ENCODE measurements at regions not wholly inside any gene's neighbourhood (a gene's known extent, or its start where the extent isn't known, plus 50 kb on each side); places are given as distances from the start of the nearest gene placed in this dataset.
A peak's percentile ranks its signal among the peaks of the same experiment; 100 is the strongest.

DNA sequence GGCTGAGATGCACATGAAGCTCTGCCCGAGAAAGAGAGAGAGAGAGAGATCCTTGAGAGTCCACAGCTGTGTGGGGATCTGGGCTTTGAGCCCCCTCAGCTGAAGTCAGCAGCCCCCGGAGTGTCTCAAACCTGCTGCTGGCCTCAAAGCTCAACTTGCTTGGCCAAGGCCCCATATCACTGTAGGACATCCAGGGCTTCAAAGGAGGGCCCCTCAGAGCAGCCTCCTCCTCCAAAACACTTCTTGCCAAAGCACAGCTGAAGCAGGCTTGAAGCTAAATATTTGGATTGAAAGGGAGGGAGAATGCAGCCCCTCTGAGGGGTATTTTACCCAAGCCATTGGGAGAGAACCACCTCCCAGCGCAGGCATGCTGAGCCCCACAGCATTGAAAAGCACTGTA is 357.6 kb downstream of the OSR1 start:
- Mint-ChIP-seq H3K4me3 (ENCODE audit: unreplicated experiment) (no peak overlapping the region), H3K4me1 (ENCODE audit: low read depth) (peaks cover 10% of the 10 kb centered on the region), H3K36me3 (ENCODE audit: low read depth) (no peaks in the 10 kb centered on the region), H3K27ac (ENCODE audit: unreplicated experiment) (no peak overlapping the region), H3K9me3 (ENCODE audit: low read depth) (no peaks in the 10 kb centered on the region), H3K27me3 (ENCODE audit: low read depth) (no peaks in the 10 kb centered on the region)
- DNase-seq (ENCODE audit: low spot score), result no peak
- TF ChIP-seq, protein P1, sequence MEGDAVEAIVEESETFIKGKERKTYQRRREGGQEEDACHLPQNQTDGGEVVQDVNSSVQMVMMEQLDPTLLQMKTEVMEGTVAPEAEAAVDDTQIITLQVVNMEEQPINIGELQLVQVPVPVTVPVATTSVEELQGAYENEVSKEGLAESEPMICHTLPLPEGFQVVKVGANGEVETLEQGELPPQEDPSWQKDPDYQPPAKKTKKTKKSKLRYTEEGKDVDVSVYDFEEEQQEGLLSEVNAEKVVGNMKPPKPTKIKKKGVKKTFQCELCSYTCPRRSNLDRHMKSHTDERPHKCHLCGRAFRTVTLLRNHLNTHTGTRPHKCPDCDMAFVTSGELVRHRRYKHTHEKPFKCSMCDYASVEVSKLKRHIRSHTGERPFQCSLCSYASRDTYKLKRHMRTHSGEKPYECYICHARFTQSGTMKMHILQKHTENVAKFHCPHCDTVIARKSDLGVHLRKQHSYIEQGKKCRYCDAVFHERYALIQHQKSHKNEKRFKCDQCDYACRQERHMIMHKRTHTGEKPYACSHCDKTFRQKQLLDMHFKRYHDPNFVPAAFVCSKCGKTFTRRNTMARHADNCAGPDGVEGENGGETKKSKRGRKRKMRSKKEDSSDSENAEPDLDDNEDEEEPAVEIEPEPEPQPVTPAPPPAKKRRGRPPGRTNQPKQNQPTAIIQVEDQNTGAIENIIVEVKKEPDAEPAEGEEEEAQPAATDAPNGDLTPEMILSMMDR (IDR thresholded peaks at IDR 0.05), result no peak

DNA sequence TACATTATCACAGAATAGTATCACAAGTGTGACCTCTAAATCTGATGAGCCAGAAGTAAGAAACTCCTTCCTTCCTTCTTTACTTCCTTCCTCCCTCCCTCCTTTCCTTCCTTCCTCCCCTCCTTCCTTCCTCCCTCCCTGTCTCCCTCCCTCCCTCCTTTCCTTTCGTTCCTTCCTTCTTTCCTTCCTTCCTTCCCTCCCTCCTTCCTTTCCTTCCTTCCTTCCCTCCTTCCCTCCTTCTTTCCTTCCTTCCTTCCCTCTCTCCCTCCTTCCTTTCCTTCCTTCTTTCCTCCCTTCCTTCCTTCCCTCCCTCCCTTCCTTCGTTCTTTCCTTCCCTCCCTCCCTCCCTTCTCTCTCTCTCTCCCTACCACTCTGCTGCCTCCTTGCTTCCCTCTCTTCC is 359.2 kb downstream of the OSR1 start:
- H3K4me1 Mint-ChIP-seq (ENCODE audit: low read depth), result peaks cover 10% of the 10 kb centered on the region
- no peaks in the 10 kb centered on the region for H3K27me3 Mint-ChIP-seq (ENCODE audit: low read depth)
- no peak overlapping the region for H3K4me3 Mint-ChIP-seq (ENCODE audit: unreplicated experiment)
- H3K36me3 Mint-ChIP-seq (ENCODE audit: low read depth), result no peaks in the 10 kb centered on the region
- no peak for DNase-seq (ENCODE audit: low spot score)
- H3K9me3 Mint-ChIP-seq (ENCODE audit: low read depth), result no peaks in the 10 kb centered on the region
- H3K27ac Mint-ChIP-seq (ENCODE audit: unreplicated experiment), result no peak overlapping the region
- TF ChIP-seq, protein P1 (IDR thresholded peaks at IDR 0.05), result no peak

DNA sequence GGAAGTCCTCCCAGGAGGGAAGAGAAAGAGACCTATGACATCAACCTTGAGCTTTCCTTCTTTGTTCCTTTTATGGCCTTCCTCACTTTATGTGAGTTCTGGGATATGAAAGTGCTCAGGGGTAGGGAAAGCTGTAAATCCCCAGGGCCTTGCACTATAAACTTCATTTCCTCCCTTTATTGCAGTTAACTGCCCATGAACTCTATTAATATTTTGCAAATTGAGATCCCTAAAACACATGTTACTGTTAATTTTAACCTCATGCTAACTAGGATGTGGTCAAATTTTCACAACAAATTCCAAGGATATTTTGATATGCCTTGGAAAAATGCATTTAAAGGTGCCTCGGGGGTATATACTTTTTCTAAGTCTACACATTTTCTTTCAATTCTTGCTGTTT is 359.9 kb downstream of the OSR1 start:
- H3K4me3 Mint-ChIP-seq (ENCODE audit: unreplicated experiment), result no peak overlapping the region
- TF ChIP-seq, protein P1 (IDR thresholded peaks at IDR 0.05), result no peak
- no peak for DNase-seq (ENCODE audit: low spot score)
- H3K9me3 Mint-ChIP-seq (ENCODE audit: low read depth), result no peaks in the 10 kb centered on the region
- H3K36me3 Mint-ChIP-seq (ENCODE audit: low read depth), result no peaks in the 10 kb centered on the region
- no peaks in the 10 kb centered on the region for H3K27me3 Mint-ChIP-seq (ENCODE audit: low read depth)
- no peak overlapping the region for H3K27ac Mint-ChIP-seq (ENCODE audit: unreplicated experiment)
- peaks cover 13% of the 10 kb centered on the region for H3K4me1 Mint-ChIP-seq (ENCODE audit: low read depth)

DNA sequence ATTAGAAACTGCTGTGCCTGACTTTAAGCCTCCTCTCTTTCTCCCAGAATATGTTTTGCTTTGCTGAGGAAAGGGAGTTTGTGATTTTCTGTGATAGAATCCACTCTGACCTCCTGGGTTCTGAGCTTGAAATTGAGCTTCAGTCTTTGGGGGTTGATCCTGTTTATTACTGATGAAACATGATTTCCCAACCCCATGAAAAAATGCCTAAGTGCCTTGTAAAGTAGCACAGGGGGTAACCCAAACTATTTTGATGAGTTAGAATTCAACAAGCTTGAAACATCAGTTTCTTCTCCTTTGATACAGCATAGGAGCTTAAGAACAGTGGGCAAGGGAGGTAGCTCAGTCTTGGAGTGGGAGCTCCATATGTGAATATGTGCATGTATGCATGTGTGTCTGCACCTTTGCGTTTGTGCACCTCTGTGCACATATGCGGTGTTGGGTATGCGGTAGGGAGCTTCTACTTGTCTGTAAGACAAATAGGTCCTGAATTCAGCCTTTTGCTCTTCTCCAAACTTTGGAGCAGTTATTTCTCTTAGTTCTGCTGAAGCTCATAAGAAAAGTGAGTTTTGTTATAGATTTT is 364.6 kb downstream of the OSR1 start:
- H3K27me3 Mint-ChIP-seq (ENCODE audit: low read depth), result no peaks in the 10 kb centered on the region
- TF ChIP-seq, protein P1 (IDR thresholded peaks at IDR 0.05), result no peak
- no peaks in the 10 kb centered on the region for H3K36me3 Mint-ChIP-seq (ENCODE audit: low read depth)
- peaks cover 46% of the 10 kb centered on the region for H3K4me1 Mint-ChIP-seq (ENCODE audit: low read depth)
- no peaks in the 10 kb centered on the region for H3K9me3 Mint-ChIP-seq (ENCODE audit: low read depth)
- no peak overlapping the region for H3K27ac Mint-ChIP-seq (ENCODE audit: unreplicated experiment)
- no peak overlapping the region for H3K4me3 Mint-ChIP-seq (ENCODE audit: unreplicated experiment)
- DNase-seq (ENCODE audit: low spot score), result no peak

DNA sequence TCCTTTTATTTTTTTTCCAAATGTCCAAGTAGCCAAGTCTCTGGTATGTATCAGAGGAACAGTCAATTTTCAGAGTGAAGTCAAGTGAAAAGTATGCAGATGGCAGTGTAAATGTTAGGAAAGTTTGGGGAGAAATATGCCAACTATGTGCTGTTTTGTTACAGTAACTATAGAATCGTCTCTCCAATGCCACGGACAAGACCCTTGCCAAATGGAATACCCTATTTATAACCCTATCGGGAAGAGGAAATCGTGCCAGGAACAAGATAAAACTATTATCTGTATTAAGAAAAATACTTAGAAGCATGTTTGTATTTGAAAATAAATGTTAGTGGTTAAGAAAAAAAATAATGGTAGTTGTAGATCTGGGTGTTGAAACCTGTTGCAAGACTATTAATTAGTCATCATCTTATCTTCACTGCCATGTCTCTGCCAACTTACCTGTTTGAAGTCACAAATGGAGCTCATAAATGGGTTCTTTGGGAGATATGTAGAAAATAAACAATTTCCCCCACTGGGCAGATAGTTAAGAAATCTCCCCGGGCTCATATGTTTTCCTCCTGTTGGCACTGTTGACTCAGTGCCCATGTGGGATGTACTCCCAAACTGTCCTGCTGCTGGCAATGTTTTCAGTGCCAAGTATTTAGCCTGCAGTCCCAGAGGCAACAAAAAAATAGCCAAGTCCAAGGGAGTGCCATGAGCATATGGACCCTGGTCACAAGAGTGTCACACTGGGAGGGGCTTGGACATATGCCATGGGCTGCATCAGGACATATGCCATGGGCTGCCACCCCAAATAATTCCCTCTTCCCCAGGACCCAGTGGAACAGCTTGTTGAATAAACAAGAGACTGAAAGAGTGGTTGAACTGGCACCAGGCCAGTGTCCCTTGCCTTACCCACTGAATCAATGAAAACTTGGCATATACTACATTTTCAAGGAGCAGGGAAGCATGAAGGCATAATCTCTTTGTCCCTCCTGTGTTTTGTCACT is 366.9 kb downstream of the OSR1 start:
- H3K27ac Mint-ChIP-seq (ENCODE audit: unreplicated experiment), result peak overlapping the region; percentile 91
- no peak for DNase-seq (ENCODE audit: low spot score)
- H3K9me3 Mint-ChIP-seq (ENCODE audit: low read depth), result no peaks in the 10 kb centered on the region
- H3K4me1 Mint-ChIP-seq (ENCODE audit: low read depth), result peaks cover 62% of the 10 kb centered on the region
- no peak overlapping the region for H3K4me3 Mint-ChIP-seq (ENCODE audit: unreplicated experiment)
- TF ChIP-seq, protein P1 (IDR thresholded peaks at IDR 0.05), result no peak
- no peaks in the 10 kb centered on the region for H3K27me3 Mint-ChIP-seq (ENCODE audit: low read depth)
- no peaks in the 10 kb centered on the region for H3K36me3 Mint-ChIP-seq (ENCODE audit: low read depth)
